Hepatocyte (in vitro differentiated cells): ENCODE measurements at regions not wholly inside any gene's neighbourhood (a gene's known extent, or its start where the extent isn't known, plus 50 kb on each side); places are given as distances from the start of the nearest gene placed in this dataset.

ENCODE experiments used
- DNase-seq: peaks from one replicate; pipeline ENCODE4 v3.0.0-alpha.2; 2016; ENCODE audit warnings: low spot score
- H2AFZ ChIP-seq: fragments of 200-600 bp; sonication (generic); 2 replicates; pipeline ENCODE4 v1.6.0; 2016; ENCODE audit warnings: antibody characterized with exemption, mild to moderate bottlenecking
- H3K27ac ChIP-seq: fragments of 200-600 bp; sonication (generic); 2 replicates; pipeline ENCODE4 v1.5.1; 2016; ENCODE audit warnings: mild to moderate bottlenecking
- H3K27me3 ChIP-seq: fragments of 200-600 bp; sonication (generic); 2 replicates; pipeline ENCODE4 v1.6.1; 2016
- H3K36me3 ChIP-seq: fragments of 200-600 bp; sonication (generic); replicated peaks from 2 replicates; pipeline ENCODE4 v1.5.1; 2016; ENCODE audit warnings: low read depth; ENCODE audit not compliant: insufficient read depth
- H3K4me1 ChIP-seq: fragments of 200-600 bp; sonication (generic); 2 replicates; pipeline ENCODE4 v1.5.1; 2016; ENCODE audit warnings: mild to moderate bottlenecking, moderate library complexity; ENCODE audit not compliant: insufficient read depth
- H3K4me2 ChIP-seq: fragments of 200-600 bp; sonication (generic); 2 replicates; pipeline ENCODE4 v1.6.0; 2016
- H3K4me3 ChIP-seq: fragments of 200-600 bp; sonication (generic); 2 replicates; pipeline ENCODE4 v1.5.1; 2016; ENCODE audit warnings: mild to moderate bottlenecking
- H3K79me2 ChIP-seq: fragments of 200-600 bp; sonication (generic); 2 replicates; pipeline ENCODE4 v1.6.0; 2017; ENCODE audit warnings: mild to moderate bottlenecking
- H3K9me2 ChIP-seq: fragments of 200-600 bp; sonication (generic); replicated peaks from 2 replicates; pipeline ENCODE4 v1.6.0; 2017; ENCODE audit warnings: mild to moderate bottlenecking; ENCODE audit not compliant: insufficient read depth
- H3K9me3 ChIP-seq: fragments of 200-600 bp; sonication (generic); 2 replicates; pipeline ENCODE4 v1.5.1; 2016; ENCODE audit warnings: low read depth, mild to moderate bottlenecking
- H4K20me1 ChIP-seq: fragments of 200-600 bp; sonication (generic); 2 replicates; pipeline ENCODE4 v1.6.0; 2016; ENCODE audit warnings: mild to moderate bottlenecking; ENCODE audit not compliant: insufficient read depth, poor library complexity, severe bottlenecking
- EZH2 ChIP-seq: fragments of 200-600 bp; sonication (generic); IDR thresholded peaks from 2 replicates; pipeline ENCODE4 v1.6.1; 2016; ENCODE audit warnings: antibody characterized with exemption, mild to moderate bottlenecking, borderline replicate concordance
- EZH2phosphoT487 ChIP-seq: fragments of 200-600 bp; sonication (generic); IDR thresholded peaks from one replicate; pipeline ENCODE4 v1.6.1; 2018; ENCODE audit warnings: antibody characterized with exemption, mild to moderate bottlenecking, low read depth, moderate library complexity; ENCODE audit not compliant: unreplicated experiment, severe bottlenecking
- WGBS: methylation state at CpG from one replicate; pipeline ENCODE4 v1.1.6; 2016; ENCODE audit warnings: low lambda C conversion rate; ENCODE audit errors: missing lambda C conversion rate; 5-methylcytosine and 5-hydroxymethylcytosine counted together
- TF ChIP-seq, protein P1 (sequence below): fragments of 200-600 bp; sonication (generic); IDR thresholded peaks from 2 replicates; pipeline ENCODE4 v1.5.1; 2016; ENCODE audit warnings: antibody characterized with exemption, mild to moderate bottlenecking; ENCODE audit not compliant: poor library complexity

DNA sequence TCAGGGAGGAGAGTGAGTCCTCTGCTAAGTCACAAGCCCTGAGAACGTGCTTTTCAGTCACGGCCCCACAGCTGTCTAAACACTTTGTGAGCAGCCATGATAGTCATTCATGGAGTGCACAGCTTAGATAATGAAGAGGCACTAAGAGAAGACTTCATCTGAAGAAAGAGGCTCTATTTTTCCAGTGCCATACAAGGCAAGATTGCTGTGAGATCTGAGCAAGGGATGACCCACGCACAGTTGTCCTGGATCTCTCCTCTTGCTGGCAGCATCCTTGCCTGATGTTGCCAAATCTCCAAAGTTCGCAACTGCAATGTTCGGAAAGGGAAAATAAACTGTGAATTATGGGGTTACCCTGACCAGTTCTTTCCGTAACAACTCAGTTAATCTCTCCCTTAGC is 418.7 kb downstream of the MEIS1 start:
- no peak overlapping the region for H3K4me2 ChIP-seq
- H3K79me2 ChIP-seq: no peaks in the 10 kb centered on the region
- no peak overlapping the region for H2AFZ ChIP-seq
- H3K4me1 ChIP-seq: peaks cover 6% of the 10 kb centered on the region
- H3K27ac ChIP-seq: no peak overlapping the region
- no peaks in the 10 kb centered on the region for H4K20me1 ChIP-seq
- 83% methylated on average over 6 of the region's 6 CpGs for WGBS
- H3K27me3 ChIP-seq: no peaks in the 10 kb centered on the region
- no peaks in the 10 kb centered on the region for H3K9me3 ChIP-seq
- no peaks in the 10 kb centered on the region for H3K9me2 ChIP-seq
- H3K4me3 ChIP-seq: no peak overlapping the region
- DNase-seq: no peak
- TF ChIP-seq, protein P1, sequence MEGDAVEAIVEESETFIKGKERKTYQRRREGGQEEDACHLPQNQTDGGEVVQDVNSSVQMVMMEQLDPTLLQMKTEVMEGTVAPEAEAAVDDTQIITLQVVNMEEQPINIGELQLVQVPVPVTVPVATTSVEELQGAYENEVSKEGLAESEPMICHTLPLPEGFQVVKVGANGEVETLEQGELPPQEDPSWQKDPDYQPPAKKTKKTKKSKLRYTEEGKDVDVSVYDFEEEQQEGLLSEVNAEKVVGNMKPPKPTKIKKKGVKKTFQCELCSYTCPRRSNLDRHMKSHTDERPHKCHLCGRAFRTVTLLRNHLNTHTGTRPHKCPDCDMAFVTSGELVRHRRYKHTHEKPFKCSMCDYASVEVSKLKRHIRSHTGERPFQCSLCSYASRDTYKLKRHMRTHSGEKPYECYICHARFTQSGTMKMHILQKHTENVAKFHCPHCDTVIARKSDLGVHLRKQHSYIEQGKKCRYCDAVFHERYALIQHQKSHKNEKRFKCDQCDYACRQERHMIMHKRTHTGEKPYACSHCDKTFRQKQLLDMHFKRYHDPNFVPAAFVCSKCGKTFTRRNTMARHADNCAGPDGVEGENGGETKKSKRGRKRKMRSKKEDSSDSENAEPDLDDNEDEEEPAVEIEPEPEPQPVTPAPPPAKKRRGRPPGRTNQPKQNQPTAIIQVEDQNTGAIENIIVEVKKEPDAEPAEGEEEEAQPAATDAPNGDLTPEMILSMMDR: no peak
- TF ChIP-seq EZH2 (no peak), EZH2phosphoT487 (no peak)
- no peaks in the 10 kb centered on the region for H3K36me3 ChIP-seq

DNA sequence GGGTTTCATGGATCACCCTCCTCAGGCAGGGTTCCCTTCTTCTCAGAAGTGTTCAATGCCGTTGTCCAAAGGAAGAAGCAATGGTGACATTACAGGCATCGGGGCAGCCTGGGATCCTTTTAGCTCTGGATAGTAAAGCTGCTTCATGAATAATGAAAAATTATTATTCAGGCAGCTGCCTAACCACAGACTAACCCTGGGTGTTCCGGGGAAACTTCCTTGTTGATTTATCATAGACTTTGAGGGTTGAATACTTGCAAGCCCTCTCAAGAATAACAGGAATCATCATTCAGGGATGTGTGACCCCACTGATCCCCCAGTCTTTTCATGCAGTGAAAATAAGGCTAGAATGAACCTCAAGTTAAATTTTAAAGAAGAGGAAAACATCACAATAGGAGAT is 419.4 kb downstream of the MEIS1 start:
- H3K9me3 ChIP-seq: no peaks in the 10 kb centered on the region
- WGBS: 95% methylated on average over 3 of the region's 3 CpGs
- no peaks in the 10 kb centered on the region for H4K20me1 ChIP-seq
- no peak overlapping the region for H3K4me2 ChIP-seq
- H3K4me3 ChIP-seq: no peak overlapping the region
- H3K9me2 ChIP-seq: no peaks in the 10 kb centered on the region
- no peak for DNase-seq
- H3K36me3 ChIP-seq: no peaks in the 10 kb centered on the region
- H3K27me3 ChIP-seq: no peaks in the 10 kb centered on the region
- no peaks in the 10 kb centered on the region for H3K79me2 ChIP-seq
- TF ChIP-seq, protein P1: no peak
- no peak for TF ChIP-seq EZH2
- TF ChIP-seq EZH2phosphoT487: no peak
- peaks cover 6% of the 10 kb centered on the region for H3K4me1 ChIP-seq
- H2AFZ ChIP-seq: no peak overlapping the region
- H3K27ac ChIP-seq: no peak overlapping the region

DNA sequence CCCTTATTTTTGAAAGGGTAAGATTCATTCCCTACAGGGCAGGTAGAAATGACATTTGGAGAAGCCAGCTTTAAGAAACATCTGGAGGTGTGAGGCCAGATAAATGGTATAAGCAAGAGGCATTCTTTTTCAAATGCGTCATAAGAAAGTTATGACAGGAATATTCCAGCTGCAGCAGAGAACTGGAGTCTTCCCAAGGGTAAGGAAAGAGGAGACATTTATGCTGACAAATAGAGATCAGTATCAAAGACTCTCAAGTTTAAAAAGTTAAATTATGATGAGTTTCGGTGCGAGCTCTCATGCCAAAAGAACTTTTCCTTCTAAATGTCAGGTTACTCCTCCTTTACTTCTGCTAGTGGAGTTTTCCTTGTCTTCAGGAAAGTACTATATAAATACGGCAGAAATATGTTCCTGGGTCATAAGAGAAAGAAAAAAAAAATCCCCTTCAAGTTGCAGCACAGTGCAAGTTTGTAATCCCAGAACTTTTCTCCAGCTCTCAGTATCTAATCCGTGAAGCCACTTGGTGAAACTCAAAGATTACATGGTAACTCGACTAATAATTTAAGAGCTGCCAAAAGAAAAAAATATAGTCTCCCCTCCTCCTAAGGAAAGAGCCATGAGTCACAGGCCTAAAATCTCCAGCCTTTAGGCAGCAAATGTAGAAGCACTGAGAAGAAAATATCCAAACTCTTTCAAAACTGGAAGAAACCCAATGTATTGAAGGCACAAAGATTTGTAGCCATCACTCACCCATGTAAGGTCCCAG is 428.1 kb downstream of the MEIS1 start:
- H3K9me2 ChIP-seq: no peaks in the 10 kb centered on the region
- H3K36me3 ChIP-seq: no peaks in the 10 kb centered on the region
- TF ChIP-seq, protein P1: no peak
- no peak for TF ChIP-seq EZH2phosphoT487
- TF ChIP-seq EZH2: no peak
- 68% methylated on average over 6 of the region's 6 CpGs for WGBS
- H3K27ac ChIP-seq: peak overlapping the region; percentile 18
- no peaks in the 10 kb centered on the region for H4K20me1 ChIP-seq
- no peaks in the 10 kb centered on the region for H3K27me3 ChIP-seq
- no peaks in the 10 kb centered on the region for H3K79me2 ChIP-seq
- H2AFZ ChIP-seq: no peak overlapping the region
- DNase-seq: no peak
- H3K4me1 ChIP-seq: no peaks in the 10 kb centered on the region
- no peak overlapping the region for H3K4me2 ChIP-seq
- no peak overlapping the region for H3K4me3 ChIP-seq
- no peaks in the 10 kb centered on the region for H3K9me3 ChIP-seq

DNA sequence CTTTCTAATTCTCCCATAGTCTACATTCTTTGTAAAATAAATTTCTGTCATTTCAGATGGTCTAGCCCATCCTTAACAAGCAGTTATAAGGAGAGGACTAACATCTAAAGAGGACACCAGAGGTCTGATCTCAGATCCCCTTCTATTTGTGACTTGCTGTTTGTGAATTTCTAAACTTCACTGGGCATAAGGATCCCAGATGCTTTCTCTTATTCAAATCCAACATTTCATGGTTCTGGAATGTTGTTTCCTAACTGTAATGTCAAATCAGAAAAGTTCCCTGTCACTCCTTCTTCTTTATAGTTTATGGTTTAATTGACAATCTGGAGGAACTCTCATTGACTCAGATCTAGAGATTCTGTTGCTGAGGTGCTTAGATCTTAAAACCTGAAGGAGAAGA is 430.2 kb downstream of the MEIS1 start:
- H4K20me1 ChIP-seq: no peaks in the 10 kb centered on the region
- no peaks in the 10 kb centered on the region for H3K9me3 ChIP-seq
- no peak overlapping the region for H3K4me2 ChIP-seq
- TF ChIP-seq EZH2phosphoT487 (no peak), EZH2 (no peak)
- TF ChIP-seq, protein P1: no peak
- H3K79me2 ChIP-seq: no peaks in the 10 kb centered on the region
- H3K27me3 ChIP-seq: no peaks in the 10 kb centered on the region
- H2AFZ ChIP-seq: no peak overlapping the region
- no peak for DNase-seq
- H3K4me1 ChIP-seq: no peaks in the 10 kb centered on the region
- no peak overlapping the region for H3K4me3 ChIP-seq
- no peaks in the 10 kb centered on the region for H3K9me2 ChIP-seq
- H3K36me3 ChIP-seq: no peaks in the 10 kb centered on the region
- no peak overlapping the region for H3K27ac ChIP-seq
